ENCODE measurements at regions not wholly inside any gene's neighbourhood (a gene's known extent, or its start where the extent isn't known, plus 50 kb on each side); places are given as distances from the start of the nearest gene placed in this dataset.

- no peak for DNase-seq (ENCODE audit: low read depth in 1 of 2, low spot score in 1 of 2)
Measured at GRCh38 chr9:108656566-108656965, 199.2 kb downstream of the ACTL7B start.

GRCh38 chr9:108655818-108656217 lies 200.0 kb downstream of the ACTL7B start:
- no peak for DNase-seq (ENCODE audit: low read depth in 1 of 2, low spot score in 1 of 2)

GRCh38 chr9:108654566-108654965 lies 201.2 kb downstream of the ACTL7B start:
- no peak for DNase-seq (ENCODE audit: low read depth in 1 of 2, low spot score in 1 of 2)

GRCh38 chr9:108652851-108653250 lies 202.9 kb downstream of the ACTL7B start:
- no peak for DNase-seq (ENCODE audit: low read depth in 1 of 2, low spot score in 1 of 2)

- no peak for DNase-seq (ENCODE audit: low read depth in 1 of 2, low spot score in 1 of 2)
Measured at GRCh38 chr9:108650826-108651225, 205.0 kb downstream of the ACTL7B start.

- no peak for DNase-seq (ENCODE audit: low read depth in 1 of 2, low spot score in 1 of 2)
Measured at GRCh38 chr9:108645520-108645919, 210.3 kb downstream of the ACTL7B start.

GRCh38 chr9:108643731-108644510 lies 211.9 kb downstream of the ACTL7B start:
- DNase-seq (ENCODE audit: low read depth in 1 of 2, low spot score in 1 of 2): no peak

GRCh38 chr9:108642871-108643270 lies 212.9 kb downstream of the ACTL7B start:
- no peak for DNase-seq (ENCODE audit: low read depth in 1 of 2, low spot score in 1 of 2)

- no peak for DNase-seq (ENCODE audit: low read depth in 1 of 2, low spot score in 1 of 2)
Measured at GRCh38 chr9:108640230-108640629, 215.6 kb downstream of the ACTL7B start.

GRCh38 chr9:108639696-108640095 lies 216.1 kb downstream of the ACTL7B start:
- no peak for DNase-seq (ENCODE audit: low read depth in 1 of 2, low spot score in 1 of 2)

GRCh38 chr9:108639091-108639490 lies 216.7 kb downstream of the ACTL7B start:
- DNase-seq (ENCODE audit: low read depth in 1 of 2, low spot score in 1 of 2): no peak

GRCh38 chr9:108637340-108637739 lies 218.4 kb downstream of the ACTL7B start:
- no peak for DNase-seq (ENCODE audit: low read depth in 1 of 2, low spot score in 1 of 2)

- no peak for DNase-seq (ENCODE audit: low read depth in 1 of 2, low spot score in 1 of 2)
Measured at GRCh38 chr9:108636013-108636412, 219.8 kb downstream of the ACTL7B start.

GRCh38 chr9:108634672-108635462 lies 220.9 kb downstream of the ACTL7B start:
- DNase-seq (ENCODE audit: low read depth in 1 of 2, low spot score in 1 of 2): no peak

GRCh38 chr9:108634204-108634603 lies 221.6 kb downstream of the ACTL7B start:
- no peak for DNase-seq (ENCODE audit: low read depth in 1 of 2, low spot score in 1 of 2)

GRCh38 chr9:108631496-108632285 lies 224.1 kb downstream of the ACTL7B start:
- no peak for DNase-seq (ENCODE audit: low read depth in 1 of 2, low spot score in 1 of 2)

GRCh38 chr9:108628316-108628715 lies 227.5 kb downstream of the ACTL7B start:
- no peak for DNase-seq (ENCODE audit: low read depth in 1 of 2, low spot score in 1 of 2)

GRCh38 chr9:108626743-108627142 lies 229.0 kb downstream of the ACTL7B start:
- no peak for DNase-seq (ENCODE audit: low read depth in 1 of 2, low spot score in 1 of 2)

GRCh38 chr9:108621991-108622855 lies 233.6 kb downstream of the ACTL7B start:
- DNase-seq (ENCODE audit: low read depth in 1 of 2, low spot score in 1 of 2): no peak

GRCh38 chr9:108620767-108621166 lies 235.0 kb downstream of the ACTL7B start:
- DNase-seq (ENCODE audit: low read depth in 1 of 2, low spot score in 1 of 2): no peak

Measured in activated CD4-positive, alpha-beta T cell treated with anti-CD3 and anti-CD28 coated beads, Interleukin-2, amount 50 U/mL, for 24 hours (primary cell).